ENCODE measurements at regions not wholly inside any gene's neighbourhood (a gene's known extent, or its start where the extent isn't known, plus 50 kb on each side); places are given as distances from the start of the nearest gene placed in this dataset.
"Not testable (repeated sequence)": the region's sequence is repeated elsewhere in the genome, so short reads cannot be mapped to it uniquely, and the experiment has no call there.

DNA sequence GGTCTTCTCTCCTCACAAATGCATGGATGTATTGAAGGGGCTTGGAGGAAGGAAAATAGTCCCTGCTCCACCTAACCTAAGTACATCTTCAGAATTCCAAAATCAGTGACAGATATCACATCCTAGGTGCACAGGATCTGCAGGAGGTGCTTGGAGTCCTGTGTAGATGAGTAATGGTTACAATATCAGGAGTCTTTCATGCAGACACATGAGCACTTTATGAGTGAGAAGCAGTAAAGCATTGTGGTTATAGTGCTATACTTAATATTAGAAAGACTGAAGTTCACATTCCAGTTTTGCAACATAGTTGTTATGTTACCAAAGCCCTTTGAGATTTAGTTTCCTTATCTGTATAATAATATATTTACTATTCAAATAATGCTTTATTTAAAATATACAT is 516.7 kb downstream of the NEBL start:
- Mint-ChIP-seq H3K9me3 (ENCODE audit: low read depth) (peaks cover 6% of the 10 kb centered on the region), H3K36me3 (ENCODE audit: low read depth) (no peaks in the 10 kb centered on the region), H3K27ac (ENCODE audit: unreplicated experiment) (no peak overlapping the region), H3K27me3 (ENCODE audit: low read depth) (no peaks in the 10 kb centered on the region), H3K4me1 (ENCODE audit: low read depth) (no peaks in the 10 kb centered on the region), H3K4me3 (ENCODE audit: unreplicated experiment) (no peak overlapping the region)
- DNase-seq (ENCODE audit: low spot score) = no peak
- TF ChIP-seq, protein P1, sequence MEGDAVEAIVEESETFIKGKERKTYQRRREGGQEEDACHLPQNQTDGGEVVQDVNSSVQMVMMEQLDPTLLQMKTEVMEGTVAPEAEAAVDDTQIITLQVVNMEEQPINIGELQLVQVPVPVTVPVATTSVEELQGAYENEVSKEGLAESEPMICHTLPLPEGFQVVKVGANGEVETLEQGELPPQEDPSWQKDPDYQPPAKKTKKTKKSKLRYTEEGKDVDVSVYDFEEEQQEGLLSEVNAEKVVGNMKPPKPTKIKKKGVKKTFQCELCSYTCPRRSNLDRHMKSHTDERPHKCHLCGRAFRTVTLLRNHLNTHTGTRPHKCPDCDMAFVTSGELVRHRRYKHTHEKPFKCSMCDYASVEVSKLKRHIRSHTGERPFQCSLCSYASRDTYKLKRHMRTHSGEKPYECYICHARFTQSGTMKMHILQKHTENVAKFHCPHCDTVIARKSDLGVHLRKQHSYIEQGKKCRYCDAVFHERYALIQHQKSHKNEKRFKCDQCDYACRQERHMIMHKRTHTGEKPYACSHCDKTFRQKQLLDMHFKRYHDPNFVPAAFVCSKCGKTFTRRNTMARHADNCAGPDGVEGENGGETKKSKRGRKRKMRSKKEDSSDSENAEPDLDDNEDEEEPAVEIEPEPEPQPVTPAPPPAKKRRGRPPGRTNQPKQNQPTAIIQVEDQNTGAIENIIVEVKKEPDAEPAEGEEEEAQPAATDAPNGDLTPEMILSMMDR (IDR thresholded peaks at IDR 0.05) = no peak

DNA sequence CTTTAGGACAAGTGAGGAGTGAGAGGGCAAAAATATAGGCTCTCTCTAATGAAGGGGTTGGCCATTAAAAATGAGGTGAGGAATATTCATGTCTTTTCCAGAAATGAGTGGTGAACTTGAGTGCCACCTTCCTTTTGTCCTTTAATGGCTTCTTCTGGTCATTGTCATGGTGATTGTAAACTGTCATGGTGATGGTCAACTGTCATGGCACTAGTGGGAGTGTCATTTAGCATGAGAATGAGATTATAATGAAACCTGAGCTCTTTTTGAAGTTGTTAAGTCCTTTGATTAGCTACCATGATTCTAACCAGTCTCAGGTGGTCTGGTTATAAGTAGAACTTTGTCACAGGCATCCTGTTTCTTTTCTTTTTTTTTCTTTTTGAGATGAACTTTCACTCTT is 524.4 kb downstream of the NEBL start:
- no peak overlapping the region for H3K27ac Mint-ChIP-seq (ENCODE audit: unreplicated experiment)
- no peaks in the 10 kb centered on the region for H3K36me3 Mint-ChIP-seq (ENCODE audit: low read depth)
- no peaks in the 10 kb centered on the region for H3K27me3 Mint-ChIP-seq (ENCODE audit: low read depth)
- peaks cover 4% of the 10 kb centered on the region for H3K4me1 Mint-ChIP-seq (ENCODE audit: low read depth)
- no peak overlapping the region for H3K4me3 Mint-ChIP-seq (ENCODE audit: unreplicated experiment)
- DNase-seq (ENCODE audit: low spot score) = no peak
- TF ChIP-seq, protein P1 (IDR thresholded peaks at IDR 0.05) = no peak
- peaks cover 17% of the 10 kb centered on the region for H3K9me3 Mint-ChIP-seq (ENCODE audit: low read depth)

- H3K36me3 Mint-ChIP-seq (ENCODE audit: low read depth); H3K4me3 Mint-ChIP-seq (ENCODE audit: unreplicated experiment); H3K4me1 Mint-ChIP-seq (ENCODE audit: low read depth); H3K27ac Mint-ChIP-seq (ENCODE audit: unreplicated experiment); H3K27me3 Mint-ChIP-seq (ENCODE audit: low read depth); DNase-seq (ENCODE audit: low spot score): not testable (repeated sequence)
- peaks cover 24% of the 10 kb centered on the region for H3K9me3 Mint-ChIP-seq (ENCODE audit: low read depth)
These were observed 526.1 kb downstream of the NEBL start for GRCh38 chr10:20370977-20371533.

DNA sequence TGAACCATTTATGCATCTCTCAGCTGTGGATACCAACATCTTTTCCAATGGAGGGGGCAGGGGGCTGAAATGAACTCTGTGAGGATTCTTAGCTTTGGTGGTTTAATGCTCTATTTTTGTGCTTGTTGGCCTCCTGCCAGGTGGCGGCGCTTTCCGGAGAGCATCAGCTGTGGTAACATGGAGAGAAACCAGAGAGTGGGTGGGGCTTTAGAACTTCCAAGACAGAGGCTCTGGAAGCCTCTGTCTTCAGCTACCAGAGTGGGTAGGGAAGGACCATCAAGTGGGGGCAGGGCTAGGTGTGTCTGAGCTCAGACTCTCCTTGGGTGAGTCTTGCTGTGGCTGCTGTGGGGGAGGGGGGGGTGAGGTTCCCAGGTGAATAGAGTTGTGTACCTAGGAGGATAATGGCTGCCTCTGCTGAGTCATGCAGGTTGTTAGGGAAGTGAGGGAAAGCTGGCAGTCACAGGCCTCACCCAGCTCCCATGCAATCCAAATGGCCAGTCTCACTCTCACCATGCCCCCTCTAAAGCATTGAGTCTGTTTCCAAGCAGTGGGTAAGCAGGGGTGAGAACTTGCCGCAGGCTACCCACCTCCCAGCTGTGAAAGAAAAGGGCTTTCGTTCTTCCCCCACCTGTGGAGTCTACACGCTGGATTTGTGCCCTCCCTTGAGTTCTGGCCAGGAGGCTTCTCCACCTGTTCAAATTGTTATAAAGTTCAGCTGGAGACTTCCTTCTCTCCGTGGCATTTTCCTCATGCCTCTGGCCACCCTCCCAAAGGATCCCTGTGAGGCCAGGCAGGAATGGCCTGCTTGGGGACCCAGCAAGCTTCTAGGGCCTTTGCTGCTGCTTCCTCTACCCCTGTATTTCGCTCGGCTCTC is 527.0 kb downstream of the NEBL start:
- Mint-ChIP-seq H3K9me3 (ENCODE audit: low read depth) (peaks cover 28% of the 10 kb centered on the region), H3K27ac (ENCODE audit: unreplicated experiment) (no peak overlapping the region), H3K36me3 (ENCODE audit: low read depth) (no peaks in the 10 kb centered on the region), H3K27me3 (ENCODE audit: low read depth) (peaks cover 3% of the 10 kb centered on the region), H3K4me3 (ENCODE audit: unreplicated experiment) (no peak overlapping the region), H3K4me1 (ENCODE audit: low read depth) (peaks cover 4% of the 10 kb centered on the region)
- no peak for DNase-seq (ENCODE audit: low spot score)
- TF ChIP-seq, protein P1 (IDR thresholded peaks at IDR 0.05) = no peak

DNA sequence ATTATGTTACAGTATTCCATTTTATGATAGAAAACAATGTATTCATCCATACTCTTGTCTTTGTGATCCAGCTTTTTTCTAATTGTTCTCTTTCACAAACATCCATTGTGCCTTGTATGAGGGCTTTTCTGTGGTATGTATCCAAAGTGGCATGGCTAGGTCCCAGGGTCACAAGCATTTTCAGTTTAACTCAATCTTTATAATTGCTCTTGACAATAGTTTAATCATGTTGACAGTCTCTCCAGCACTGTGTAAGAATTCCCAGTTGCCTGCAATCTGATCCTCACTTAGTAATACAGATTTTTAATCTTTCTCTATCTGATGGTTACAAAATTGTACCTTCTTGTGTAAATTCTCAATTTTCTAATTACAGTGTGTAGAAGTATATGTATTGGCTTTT is 533.4 kb downstream of the NEBL start:
- TF ChIP-seq, protein P1 (IDR thresholded peaks at IDR 0.05) = no peak
- Mint-ChIP-seq H3K9me3 (ENCODE audit: low read depth) (peaks cover 24% of the 10 kb centered on the region), H3K4me1 (ENCODE audit: low read depth) (peaks cover 8% of the 10 kb centered on the region), H3K27me3 (ENCODE audit: low read depth) (peaks cover 3% of the 10 kb centered on the region), H3K4me3 (ENCODE audit: unreplicated experiment) (no peak overlapping the region), H3K27ac (ENCODE audit: unreplicated experiment) (no peak overlapping the region), H3K36me3 (ENCODE audit: low read depth) (peaks cover 3% of the 10 kb centered on the region)
- DNase-seq (ENCODE audit: low spot score) = no peak
